ENCODE measurements at regions not wholly inside any gene's neighbourhood (a gene's known extent, or its start where the extent isn't known, plus 50 kb on each side); places are given as distances from the start of the nearest gene placed in this dataset.

- no peak for DNase-seq
These were observed 92.0 kb upstream of the SNTG2 start for GRCh38 chr2:858646-859045.

- DNase-seq = no peak
These were observed 92.7 kb upstream of the SNTG2 start for GRCh38 chr2:857937-858336.

GRCh38 chr2:857081-857480 is 93.6 kb upstream of the SNTG2 start:
- DNase-seq = no peak

GRCh38 chr2:856456-856855 is 94.2 kb upstream of the SNTG2 start:
- no peak for DNase-seq

- no peak for DNase-seq
These were observed 94.6 kb upstream of the SNTG2 start for GRCh38 chr2:856041-856440.

DNA sequence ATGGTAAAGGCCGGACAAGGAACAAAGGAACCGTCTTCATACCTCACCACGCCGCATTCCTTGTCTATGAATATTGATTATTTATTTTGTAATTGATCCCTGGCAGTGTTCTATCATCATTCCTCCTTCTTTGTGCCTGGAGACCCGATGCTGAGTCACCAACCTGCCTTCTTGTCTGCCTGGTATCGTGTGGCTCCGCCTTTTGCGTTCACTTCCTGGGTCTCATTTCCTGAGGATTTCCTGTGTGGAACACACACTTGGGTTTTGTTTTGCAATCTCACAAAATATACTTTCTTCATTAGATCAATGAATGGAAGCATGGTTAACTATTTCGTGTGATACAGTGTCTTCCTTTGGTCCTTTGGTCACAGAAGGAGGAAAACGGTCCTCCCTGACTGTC is 95.5 kb upstream of the SNTG2 start:
- DNase-seq = no peak

- DNase-seq = no peak
These were observed 96.2 kb upstream of the SNTG2 start for GRCh38 chr2:854460-854859.

- no peak for DNase-seq
These were observed 97.3 kb upstream of the SNTG2 start for GRCh38 chr2:853203-853870.

- no peak for DNase-seq
These were observed 98.5 kb upstream of the SNTG2 start for GRCh38 chr2:852168-852567.

DNA sequence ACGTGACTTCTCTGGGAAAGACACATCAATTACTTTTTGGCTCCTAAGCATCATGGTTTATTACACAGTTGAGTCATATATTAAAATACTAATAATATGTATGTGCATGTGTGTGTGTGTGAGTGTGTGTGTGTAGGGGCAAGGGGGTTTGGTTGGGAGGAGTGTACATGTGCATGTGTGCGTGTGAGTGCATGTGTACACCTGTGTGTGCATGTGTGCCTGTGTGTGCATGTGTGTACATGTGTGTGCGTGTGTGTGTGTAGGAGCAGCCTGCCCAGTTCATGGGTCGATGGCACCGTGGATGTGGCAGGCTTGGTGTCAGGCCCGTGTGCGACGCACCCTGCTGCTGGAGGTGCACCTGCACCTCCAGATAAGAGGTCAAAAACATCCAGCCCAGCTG is 99.0 kb upstream of the SNTG2 start:
- DNase-seq = no peak

- DNase-seq = no peak
These were observed 99.6 kb upstream of the SNTG2 start for GRCh38 chr2:851078-851477.

GRCh38 chr2:850429-850828 is 100.2 kb upstream of the SNTG2 start:
- no peak for DNase-seq

DNA sequence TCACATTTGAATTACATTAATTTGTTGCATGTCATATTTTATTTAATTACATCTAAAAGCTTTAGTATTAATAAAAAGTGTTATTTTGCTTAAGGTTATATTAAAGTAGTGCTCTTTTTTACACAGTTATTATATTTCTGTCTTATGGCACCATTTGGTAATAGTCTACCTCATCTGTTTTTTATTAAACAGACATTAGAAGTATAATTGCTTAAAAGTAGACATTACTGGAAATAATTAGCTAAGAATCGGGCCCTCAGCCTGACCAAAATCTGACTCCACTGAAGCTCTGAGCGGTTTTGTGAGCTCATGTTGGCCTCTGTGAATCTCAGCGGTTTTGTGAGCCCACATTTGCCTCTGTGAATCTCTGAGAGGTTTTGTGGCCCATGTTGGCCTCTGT is 102.5 kb upstream of the SNTG2 start:
- no peak for DNase-seq

GRCh38 chr2:847669-848068 is 103.0 kb upstream of the SNTG2 start:
- DNase-seq = no peak

- DNase-seq = no peak
These were observed 105.9 kb upstream of the SNTG2 start for GRCh38 chr2:844715-845114.

DNA sequence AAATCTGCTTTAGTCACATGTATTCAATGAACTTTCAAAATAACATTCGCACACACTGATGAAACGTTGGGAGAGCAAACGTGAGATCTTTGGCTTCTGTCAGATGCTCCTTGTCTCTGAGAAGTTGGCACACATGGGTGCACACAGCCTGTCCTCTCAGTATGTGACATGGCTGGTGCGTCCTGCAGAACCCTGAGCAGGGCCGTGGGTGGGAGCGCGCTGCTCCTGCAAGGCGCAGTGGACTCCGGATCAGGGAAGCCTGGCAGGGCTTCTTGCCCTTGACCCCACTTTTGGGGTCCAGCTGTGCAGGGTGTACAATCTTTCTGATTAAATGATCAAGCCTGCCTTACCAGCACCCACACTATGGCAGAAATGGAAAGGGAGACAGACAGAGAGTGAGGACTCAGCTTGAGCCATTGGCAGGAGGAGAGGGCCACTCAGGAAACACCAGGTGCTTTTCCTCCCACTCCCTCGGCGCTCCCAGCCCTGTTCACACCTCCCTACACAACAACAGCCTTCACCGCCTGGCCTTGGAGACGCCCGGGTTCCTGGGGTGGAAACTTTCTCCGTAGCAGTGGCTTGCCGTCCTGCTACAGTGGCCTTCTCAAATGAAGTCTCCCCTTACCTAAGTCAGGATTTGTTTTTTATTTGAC is 108.4 kb upstream of the SNTG2 start:
- no peak for DNase-seq

DNA sequence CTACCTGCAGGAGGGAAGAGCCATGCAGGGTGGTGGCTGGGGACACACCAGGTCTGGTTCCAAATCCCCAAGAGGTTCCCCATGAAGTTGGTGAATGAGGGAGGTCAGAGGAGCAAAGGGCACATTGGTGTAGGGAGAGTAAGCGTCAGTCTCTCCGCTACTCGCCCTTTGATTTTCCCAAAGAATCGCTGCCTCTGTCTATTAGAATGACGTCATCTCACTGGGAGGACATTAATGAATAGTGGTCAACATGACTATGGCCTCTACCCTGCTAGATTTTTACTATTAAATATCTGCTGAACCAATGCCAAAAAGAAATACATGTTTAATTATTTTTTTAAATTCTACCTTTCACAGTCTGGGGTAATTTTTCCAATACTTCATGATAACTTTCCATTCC is 109.6 kb upstream of the SNTG2 start:
- DNase-seq = no peak

- no peak for DNase-seq
These were observed 116.4 kb upstream of the SNTG2 start for GRCh38 chr2:834233-834632.

- DNase-seq = no peak
These were observed 117.5 kb upstream of the SNTG2 start for GRCh38 chr2:833180-833579.

GRCh38 chr2:832635-833034 is 118.0 kb upstream of the SNTG2 start:
- DNase-seq = no peak

GRCh38 chr2:831622-832021 is 119.0 kb upstream of the SNTG2 start:
- DNase-seq = no peak

GRCh38 chr2:831225-831536 is 119.5 kb upstream of the SNTG2 start:
- no peak for DNase-seq

- DNase-seq = no peak
These were observed 120.0 kb upstream of the SNTG2 start for GRCh38 chr2:830419-831224.

DNA sequence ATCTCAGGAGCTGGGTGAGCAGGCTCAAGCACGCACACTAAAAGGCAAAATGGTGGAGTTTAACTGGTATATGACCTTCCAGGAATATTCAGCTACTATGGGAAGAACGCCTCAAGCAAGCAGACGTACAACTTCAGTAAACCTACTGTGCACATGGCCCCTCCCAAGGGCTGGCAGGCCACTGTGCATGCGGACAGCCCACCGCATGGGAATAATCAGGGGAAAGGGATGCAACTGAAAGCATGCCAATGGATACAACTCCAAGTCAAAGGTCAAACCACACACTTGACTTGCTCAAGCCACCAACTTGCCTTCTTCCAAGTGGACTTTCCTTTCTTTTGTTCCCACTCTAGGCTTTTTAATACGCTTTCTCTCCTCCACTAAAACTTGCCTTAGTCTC is 121.6 kb upstream of the SNTG2 start:
- DNase-seq = no peak

- DNase-seq = no peak
These were observed 125.7 kb upstream of the SNTG2 start for GRCh38 chr2:824954-825353.
